NCI-H1436 treated with DMSO at 0.1 percent for 48 hours (cell line): ENCODE measurements at regions not wholly inside any gene's neighbourhood (a gene's known extent, or its start where the extent isn't known, plus 50 kb on each side); places are given as distances from the start of the nearest gene placed in this dataset.

Experiments
- DNase-seq: peaks from one replicate; lab custom pipeline; 2025; lab: John Stamatoyannopoulos, UW

DNA sequence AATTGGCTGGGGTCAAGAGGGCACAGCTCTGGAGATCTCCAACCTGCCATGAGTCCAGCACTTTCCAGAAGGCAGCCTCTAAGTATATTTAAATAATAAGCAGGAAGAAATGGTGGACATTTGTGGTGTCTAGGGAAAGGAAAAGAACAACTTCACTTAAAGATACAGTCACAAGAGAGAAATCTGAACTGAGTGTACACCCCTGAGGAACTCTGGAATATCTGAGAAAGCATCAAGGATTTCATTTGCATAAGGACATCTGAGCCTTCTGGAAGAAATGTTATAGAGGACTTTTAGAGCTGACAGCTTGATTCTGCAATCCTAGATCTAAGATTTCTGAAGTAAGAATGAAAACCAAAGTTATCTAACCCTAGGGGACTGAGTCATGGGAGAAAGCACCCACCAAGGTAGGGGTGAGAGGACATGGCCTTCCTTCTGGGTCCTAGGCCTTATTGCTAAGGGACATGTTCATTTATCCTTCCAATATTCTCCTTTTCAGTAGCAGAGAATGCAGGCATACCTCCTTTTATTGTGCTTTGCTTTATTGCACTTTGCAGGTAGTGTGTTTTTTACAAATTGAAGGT is 253.4 kb upstream of the SLC24A2 start:
- no peak for DNase-seq

DNA sequence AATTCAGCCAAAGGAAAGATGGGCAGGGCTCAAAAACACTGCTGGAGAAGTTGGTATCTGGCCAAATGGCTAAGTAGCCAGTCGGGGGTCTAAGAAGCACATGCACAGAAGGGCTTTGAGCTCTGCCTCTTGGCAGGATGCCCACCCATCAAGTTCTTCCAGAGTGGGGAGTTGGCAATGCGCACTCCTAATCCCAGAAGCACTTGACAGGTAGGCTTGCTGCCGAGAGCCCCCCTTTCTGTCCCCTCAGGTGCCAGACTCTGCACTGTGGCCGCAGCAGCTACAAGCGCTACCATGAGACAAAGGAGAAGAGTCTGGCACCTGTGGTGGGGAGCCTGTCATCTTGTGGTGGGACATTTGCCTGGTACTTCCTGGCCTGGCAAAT is 252.9 kb upstream of the SLC24A2 start:
- DNase-seq = no peak

DNA sequence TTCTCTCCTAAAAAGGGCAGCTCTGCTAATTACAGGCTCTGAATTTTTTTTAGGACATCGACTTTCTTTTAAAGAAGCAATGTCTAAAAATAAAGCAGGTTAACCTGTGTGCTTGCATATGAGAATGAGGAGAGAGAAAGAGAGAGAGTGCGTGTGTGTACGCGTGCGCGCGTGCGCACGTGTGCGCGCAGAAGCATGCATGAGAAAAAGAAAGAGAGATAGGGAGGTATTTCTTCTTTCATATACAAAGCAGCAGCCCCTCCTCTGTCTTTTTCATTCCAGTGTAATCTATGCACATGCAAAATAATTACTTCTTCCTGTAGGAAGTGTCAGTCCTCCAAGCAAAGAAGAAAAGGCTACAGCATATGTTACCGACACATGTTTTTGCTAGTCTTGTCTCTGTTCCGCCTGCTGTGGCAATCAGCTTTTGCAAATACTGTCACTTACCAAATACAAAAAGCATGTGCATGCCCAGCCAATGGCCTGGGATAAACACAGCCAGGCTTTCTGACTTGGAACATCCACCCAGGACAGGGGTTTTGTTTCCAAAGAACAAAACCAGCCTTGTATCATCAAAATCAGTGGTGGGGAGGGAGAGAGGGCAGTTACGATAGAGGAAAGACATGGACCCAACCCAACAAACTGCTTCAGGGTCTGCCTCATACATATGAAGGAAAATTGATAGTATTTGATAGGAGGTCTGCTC is 252.3 kb upstream of the SLC24A2 start:
- no peak for DNase-seq

DNA sequence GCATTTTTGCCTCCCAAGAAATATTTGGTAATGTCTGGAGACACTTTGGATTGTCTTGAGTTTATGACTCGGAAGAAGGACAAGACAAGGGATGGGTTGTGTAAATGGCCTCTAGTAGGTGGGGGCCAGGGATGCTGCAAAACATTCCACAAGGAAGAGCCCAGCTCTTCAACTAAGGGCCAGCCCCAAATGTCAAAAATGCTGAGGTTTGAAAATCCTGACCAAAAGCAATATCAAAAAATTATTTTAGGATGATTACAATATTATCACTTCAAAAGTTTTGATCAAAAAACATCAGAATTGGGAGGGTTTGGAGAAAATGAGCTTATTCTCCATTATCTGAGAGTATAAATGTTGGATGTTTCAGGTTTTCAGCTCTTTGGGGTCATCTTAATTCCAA is 248.9 kb upstream of the SLC24A2 start:
- no peak for DNase-seq

DNA sequence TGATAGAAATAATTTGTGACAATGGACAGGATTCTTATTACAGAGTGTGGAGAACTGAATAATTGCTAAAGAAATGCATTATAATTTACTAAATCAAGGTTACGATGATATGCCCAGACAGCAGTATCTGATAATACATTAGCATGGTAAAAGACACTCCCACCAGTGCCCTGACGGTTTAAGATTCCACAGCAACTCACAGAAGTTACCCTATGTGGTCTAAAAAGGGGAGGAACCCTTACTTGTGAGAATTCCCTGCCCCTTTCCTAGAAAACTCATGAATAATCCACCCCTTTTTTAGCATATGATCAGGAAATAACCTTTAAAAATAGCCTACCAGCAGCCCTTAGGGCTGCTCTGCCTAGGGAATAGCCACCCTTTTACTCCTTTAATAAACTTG is 244.7 kb upstream of the SLC24A2 start:
- DNase-seq = no peak

DNA sequence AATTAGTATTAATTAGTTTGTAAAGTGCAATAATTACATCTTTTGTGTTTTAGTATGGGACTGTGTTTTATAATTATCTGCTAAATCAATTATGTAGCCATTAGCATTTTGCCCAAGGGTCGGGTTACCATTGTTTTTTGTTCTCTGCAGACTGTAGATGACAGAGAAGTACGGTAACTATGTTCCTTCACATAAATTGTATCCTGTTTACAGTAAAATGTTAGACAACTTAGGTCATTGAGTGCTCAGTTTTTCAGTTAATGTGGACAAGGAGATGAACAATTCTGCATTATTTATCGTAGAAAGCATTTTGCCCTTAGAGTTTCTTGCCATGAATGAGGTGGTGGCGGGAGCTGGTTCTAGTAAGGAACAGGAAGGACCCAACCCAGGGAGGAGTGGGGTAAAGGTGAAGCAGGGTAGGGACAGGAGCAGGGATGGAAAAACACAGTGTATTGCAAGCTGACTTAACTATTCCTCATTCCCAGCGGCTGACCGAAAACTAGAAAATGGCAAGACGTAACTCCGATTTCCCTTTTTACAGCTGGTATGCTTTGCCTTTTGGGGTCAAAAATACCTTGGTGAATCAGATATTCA is 243.7 kb upstream of the SLC24A2 start:
- no peak for DNase-seq

DNA sequence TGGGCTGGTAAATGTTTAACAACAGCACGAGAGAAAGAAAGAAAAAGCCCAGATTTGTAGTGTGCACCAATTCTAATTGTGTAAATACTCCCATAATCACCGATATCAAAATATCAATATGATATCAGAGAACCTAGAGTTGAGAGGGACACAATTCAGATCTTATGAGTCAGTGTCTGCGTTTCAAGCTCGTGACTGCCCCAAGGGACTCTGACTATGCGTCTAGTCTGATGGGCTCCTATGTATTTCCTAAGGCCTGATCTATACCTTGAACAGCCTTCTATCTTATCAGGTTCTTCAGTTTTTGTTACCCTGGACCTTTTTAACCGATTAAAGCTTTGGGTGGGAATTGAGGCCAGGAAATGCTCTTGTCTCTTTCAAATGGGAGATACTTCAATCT is 243.0 kb upstream of the SLC24A2 start:
- DNase-seq = no peak

DNA sequence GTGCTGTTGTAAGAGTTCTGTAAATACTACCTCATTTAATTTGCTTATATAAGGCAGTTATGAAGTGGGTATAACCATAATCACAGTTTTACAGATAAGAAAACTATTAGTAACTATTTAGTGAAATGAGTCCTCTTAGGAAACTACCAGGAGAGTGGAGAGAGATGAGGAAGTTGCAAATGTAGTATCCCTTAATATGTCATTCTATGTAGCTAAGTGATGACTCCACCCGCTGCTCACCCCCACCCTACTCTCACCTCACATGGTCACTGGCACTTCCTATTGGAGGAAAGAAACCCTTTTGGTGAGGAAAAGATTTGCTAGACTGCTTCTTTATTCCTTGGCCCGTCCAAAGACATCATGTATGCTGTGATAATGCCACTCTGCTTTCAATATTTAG is 241.8 kb upstream of the SLC24A2 start:
- no peak for DNase-seq

DNA sequence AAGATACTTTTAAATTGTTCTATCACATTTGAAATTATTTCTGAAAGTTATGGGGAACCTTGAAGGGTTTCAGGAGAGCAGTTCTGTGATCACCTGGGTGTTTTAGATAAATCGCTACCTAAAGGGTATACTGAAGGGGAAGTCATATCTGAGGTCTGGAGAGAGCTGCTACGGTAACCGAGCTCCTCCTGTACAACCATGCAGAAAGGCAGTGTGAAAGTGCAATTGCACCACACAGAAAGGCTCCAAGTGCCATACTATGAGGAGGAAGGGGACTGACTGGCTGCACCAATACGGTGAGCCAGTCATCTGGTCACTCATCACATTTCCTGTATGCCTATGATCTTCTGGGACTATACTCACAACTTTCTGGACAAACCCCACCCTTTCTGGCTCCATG is 241.4 kb upstream of the SLC24A2 start:
- DNase-seq = no peak

DNA sequence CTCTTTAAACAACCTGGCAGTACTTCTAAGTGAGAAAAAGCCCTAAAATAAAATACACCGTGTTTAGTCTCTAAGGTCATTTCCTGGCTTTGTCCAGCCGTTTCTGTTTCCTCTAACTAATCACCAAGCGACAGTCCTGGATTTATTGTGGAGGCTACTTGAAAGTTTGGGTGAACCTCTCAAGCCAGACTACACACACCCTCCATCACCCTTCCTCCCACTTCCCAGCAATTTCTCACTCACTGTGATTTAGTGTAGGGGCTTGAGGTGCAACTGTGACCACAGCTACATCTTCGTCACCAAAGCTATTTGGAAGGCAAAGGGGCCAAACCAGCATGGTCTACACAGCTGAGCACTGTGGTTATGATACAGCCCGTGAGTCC is 240.0 kb upstream of the SLC24A2 start:
- DNase-seq = no peak

DNA sequence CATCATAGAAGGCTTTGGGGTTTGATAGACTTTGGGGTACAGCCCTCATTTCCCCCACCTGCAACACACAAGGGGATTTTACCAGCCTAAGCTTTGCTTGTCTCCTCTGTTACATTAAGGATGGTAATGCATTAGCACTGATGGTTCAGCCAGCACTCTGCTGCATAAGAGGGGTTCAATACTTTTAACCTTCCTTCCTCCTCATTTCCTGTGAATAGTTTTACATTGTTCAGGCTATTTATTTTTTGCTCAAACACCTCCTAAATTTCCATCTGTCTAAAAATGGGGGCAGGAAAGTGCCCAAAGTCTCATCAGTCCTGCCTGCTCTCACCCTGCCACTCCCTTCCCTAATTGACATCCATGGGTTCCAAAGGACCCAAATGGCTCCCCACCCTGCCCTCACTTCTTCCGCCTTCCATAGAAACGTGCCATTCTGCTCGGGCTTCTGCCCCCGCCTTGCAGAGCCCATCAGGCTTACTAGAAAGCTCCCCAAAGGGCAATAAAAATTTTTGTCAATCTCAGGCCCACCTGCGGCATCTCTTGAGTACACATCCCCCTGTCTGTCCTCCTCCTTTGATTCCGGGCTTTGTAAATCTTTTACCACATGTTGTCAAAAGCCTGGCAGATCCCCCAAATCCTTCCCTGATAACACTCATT is 239.5 kb upstream of the SLC24A2 start:
- DNase-seq = no peak

DNA sequence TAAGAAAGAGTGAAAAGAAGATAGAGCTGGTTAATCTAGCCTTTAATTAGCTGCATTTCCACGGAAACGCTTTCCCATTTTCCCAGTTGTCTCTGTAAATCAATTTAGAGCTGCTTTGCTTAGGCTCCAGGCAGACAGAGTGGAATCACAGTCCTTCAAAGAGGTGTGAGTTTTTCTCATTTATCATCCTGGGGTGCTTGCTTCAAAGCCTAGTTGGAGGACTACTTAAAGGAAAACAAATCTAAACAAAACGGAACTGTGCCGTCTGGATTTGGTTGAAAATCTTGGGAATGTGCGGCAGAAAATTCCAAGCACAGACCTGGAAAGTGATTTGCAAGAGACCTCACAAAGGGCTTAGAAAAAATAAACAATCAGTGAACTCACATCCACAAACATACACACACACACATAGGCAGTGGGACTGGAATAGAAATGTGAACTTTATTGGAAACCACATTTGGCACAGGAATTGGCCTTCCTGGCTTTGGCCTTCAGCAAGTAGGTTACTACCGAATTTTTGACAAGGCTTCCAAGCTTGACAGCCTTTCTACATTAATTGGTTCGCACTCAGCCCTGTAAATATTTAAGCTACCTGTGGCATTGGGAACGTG is 235.2 kb upstream of the SLC24A2 start:
- no peak for DNase-seq

DNA sequence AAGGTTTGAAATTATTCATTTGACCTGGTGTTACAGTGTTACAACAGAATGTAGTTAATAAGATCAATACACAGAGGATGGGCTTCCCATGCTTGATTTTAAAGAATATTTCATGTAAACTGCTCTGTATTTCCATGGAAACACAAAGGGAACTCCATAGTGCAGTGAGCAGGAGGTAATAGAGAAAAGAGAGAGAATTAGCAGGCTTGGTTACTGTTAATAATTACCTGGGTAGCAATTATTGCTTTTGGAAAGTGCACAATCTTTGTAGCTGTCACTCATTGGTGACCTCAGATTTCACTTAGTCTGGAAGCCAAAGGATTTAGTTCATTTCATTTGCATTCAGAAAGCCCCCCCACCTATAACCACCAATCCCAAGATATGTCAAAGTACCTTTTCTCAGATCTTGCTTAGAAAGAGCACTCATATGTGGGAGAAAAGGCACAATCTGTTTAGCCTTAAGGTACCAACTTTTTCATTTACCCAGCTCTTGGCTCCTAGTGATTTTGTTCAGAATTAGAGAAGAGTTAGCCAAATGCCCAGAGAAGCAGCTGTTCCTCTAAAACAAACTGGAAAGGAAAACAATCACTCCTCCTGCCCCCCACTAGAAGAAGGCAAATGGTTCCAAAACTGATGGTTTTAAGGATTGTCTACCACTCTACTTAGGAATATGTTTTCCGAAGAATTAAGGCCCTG is 234.5 kb upstream of the SLC24A2 start:
- no peak for DNase-seq

DNA sequence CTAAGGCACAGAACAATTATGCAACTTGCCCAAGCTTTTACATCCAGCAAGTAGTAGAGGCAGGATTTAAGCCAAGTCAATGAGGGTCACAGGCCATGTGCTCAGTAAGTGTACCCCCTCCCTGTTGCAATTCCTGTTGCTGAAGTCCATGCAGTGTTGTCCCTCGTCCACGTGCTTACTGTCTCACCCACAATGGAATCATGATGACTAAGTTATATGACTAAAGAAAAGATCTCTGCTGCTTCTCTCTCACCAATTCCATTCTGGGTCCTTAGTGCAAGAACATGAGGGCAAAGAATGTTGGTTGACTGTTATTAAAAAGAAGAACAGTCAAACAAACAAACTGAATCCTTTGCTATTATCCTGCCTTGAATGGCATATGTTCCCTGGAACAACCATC is 233.6 kb upstream of the SLC24A2 start:
- DNase-seq = no peak

DNA sequence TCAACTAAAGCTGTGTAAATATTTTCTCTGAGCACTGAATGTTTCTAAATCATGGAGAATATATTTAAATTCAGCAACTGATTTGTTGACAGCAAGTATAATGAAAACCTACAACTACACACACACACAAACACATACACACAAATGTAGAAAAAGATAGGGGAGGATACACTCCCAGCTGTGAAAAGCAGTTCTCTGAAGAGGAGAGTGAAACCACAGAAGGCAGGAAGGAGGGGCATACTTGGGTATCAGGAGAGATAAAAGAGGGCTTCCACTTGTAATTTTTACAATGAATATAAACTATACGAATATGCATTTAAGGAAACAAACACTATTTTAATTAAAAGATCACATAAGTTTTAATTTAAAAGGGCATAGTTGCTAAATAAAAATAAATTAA is 227.8 kb upstream of the SLC24A2 start:
- DNase-seq = no peak

DNA sequence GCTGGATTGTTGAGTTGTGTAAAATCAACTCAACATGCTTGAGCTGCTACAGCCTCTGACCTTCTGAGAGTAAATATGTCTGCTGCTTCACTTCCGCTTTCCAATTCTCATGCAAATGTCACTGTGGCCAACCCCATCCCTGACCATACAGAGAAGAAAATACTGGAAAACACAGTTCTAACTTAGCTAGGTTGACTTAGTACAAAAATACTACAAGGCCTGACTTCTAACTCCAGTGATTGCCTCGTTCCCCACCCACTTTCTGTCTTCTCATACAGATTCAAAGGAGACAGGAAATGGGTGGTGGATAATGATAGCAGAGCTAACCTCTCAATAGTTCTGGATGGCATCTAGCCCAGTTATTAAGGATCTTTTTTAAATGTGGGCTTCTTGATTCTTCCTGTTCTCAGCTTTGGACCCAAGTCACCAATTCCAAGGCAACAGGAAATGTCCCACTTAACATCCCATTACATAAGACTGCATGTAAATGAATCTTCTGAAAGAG is 226.6 kb upstream of the SLC24A2 start:
- DNase-seq = no peak

DNA sequence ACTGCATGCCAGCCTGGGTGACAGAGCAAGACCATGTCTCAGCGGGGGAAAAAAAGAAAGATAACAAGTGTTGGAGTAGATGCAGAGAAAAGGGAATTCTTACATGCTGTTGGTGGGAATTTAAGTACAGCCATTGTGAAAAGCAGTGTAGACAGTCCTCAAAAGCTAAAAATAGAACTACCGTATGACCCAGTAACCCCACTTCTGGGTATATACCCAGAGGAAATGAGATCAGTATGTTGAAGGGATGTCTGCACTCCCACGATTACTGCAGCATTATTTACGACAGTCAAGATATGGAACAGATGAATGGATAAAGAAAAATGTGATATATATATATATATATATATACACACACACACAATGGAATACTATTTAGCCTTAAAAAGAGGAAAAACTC is 225.3 kb upstream of the SLC24A2 start:
- DNase-seq = no peak

DNA sequence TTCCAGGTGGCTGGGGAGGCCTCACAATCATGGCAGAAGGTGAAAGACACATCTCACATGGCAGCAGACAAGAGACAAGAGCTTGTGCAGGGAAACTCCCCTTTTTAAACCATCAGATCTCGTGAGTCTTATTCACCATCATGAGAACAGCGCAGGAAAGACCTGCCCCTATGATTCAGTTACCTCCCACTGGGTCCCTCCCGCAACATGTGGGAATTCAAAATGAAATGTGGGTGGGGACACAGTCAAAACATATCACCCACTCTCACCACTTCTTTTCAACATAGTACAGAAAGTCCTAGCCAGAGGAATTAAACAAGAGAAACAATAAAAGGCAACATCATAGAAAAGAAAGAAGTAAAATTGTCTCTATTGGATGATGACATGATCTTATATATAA is 223.4 kb upstream of the SLC24A2 start:
- DNase-seq = no peak

DNA sequence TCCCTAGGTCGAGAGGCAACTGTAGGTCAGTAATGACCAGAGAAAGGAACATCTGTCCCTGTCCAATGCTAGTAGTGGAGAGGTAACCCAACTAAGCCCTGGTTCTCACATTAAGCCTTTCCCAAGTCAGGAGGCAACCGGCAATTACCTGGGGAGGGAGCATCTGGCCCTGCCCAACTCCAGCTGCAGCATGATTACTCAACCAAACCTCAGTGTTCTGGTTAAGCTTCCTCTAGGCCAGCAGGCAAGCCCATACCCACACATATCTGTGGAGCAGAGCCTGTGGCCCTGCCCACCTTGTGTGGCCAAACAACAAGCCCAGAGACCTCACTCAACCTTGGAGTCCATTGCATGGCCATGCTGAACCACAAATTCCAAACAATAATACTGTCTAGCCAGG is 220.8 kb upstream of the SLC24A2 start:
- DNase-seq = no peak

DNA sequence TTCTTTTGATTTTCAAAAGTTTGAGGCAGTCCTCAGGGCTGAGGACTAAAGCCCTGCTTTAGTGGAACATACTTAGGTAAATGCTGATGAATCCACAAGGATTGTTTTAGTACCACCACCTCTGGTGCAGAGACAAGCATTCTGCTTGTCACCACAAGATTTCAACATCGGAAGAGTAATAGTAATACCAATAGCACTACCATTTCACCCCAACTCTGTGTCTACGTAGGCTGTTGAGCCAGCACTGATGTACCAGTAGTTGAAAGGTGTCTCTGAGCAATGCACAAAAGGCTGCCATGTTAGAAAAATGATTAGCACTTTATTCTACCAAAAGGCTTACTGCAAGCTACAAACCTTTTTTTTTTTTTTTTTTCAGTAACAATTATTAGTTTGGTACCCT is 213.2 kb upstream of the SLC24A2 start:
- no peak for DNase-seq

DNA sequence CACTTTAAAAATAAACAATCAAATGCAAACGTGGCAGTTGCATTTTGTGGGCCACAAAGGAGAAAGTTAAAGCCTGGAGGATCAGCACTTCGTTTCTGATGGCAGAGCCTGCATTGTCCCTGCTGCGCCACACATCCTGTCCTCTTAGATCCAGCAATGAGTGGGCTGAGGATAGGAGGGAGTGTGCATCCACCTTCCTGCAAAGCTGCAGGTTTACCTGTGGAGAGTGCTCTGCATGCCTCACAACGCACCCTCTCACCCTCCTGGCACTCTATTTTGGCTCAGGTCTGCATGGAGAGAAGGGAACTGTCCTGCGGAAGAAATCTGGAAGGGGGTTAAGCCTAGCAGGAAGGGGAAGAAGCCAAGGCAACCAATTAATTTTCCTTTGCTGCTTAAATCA is 212.2 kb upstream of the SLC24A2 start:
- no peak for DNase-seq

DNA sequence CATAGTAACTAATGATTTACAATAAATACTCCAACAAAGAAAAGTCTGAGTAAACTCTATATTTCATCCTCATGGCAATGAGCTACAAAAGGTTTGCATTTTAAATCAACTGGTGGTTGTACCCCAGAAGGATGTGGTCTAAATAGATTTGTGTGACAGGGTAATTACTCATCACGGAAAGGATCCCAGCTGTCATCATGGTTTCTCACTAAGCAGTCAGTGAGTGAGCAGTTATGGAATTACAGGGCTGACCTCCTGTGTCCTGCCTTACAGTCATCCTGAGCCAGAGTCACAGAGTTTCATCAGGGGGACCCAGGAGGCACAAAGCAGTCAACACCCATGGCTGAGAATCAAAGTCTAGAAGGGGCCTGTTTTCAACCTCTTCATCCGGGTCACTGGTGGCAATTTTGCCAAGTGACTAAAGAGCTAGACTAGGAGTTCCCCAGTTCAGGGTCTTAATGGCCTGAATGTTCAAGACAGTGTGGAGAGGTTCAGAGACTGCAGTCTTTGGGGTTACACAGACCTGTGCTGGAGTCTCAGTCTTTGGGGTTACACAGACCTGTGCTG is 210.7 kb upstream of the SLC24A2 start:
- DNase-seq = no peak
